GM12872 (cell line): ENCODE measurements at regions not wholly inside any gene's neighbourhood (a gene's known extent, or its start where the extent isn't known, plus 50 kb on each side); places are given as distances from the start of the nearest gene placed in this dataset.

Experiments
- CTCF ChIP-seq: IDR thresholded peaks from 3 replicates; pipeline ENCODE4 v1.5.1; 2011; ENCODE audit warnings: low read depth, mild to moderate bottlenecking, low read length, moderate library complexity; ENCODE audit not compliant: insufficient read depth

- TF ChIP-seq CTCF, result no peak
Measured at GRCh38 chr1:213582976-213583567, 404.7 kb upstream of the PROX1 start.

- TF ChIP-seq CTCF, result no peak
Measured at GRCh38 chr1:213584272-213584671, 403.5 kb upstream of the PROX1 start.

- TF ChIP-seq CTCF, result no peak
Measured at GRCh38 chr1:213585402-213585801, 402.4 kb upstream of the PROX1 start.

GRCh38 chr1:213585959-213586586 lies 401.7 kb upstream of the PROX1 start:
- no peak for TF ChIP-seq CTCF

- TF ChIP-seq CTCF, result no peak
Measured at GRCh38 chr1:213586587-213586972, 401.2 kb upstream of the PROX1 start.

GRCh38 chr1:213596729-213597128 lies 391.0 kb upstream of the PROX1 start:
- TF ChIP-seq CTCF, result no peak

- TF ChIP-seq CTCF, result no peak
Measured at GRCh38 chr1:213598263-213598662, 389.5 kb upstream of the PROX1 start.

- TF ChIP-seq CTCF, result no peak
Measured at GRCh38 chr1:213600879-213601278, 386.9 kb upstream of the PROX1 start.
